Ovary (tissue), 7 donors: ENCODE measurements at regions not wholly inside any gene's neighbourhood (a gene's known extent, or its start where the extent isn't known, plus 50 kb on each side); places are given as distances from the start of the nearest gene placed in this dataset.
A peak's percentile ranks its signal among the peaks of the same experiment; 100 is the strongest.

Source experiments
- DNase-seq, 5 donors: peaks; one replicate each; pipeline ENCODE4 v3.0.0-alpha.2; 2019 to 2020
- H3K27ac ChIP-seq, 2 donors: fragments of 200-600 bp; one replicate each; pipeline versions ENCODE4 v1.5.1 to v1.8.0; 2019 to 2022
- H3K27me3 ChIP-seq: fragments of 200-600 bp; one replicate; pipeline ENCODE4 v1.8.0; 2022
- H3K36me3 ChIP-seq: fragments of 200-600 bp; sonication (generic); one replicate; pipeline ENCODE4 v1.5.1; 2019
- H3K4me1 ChIP-seq: one replicate; pipeline ENCODE4 v1.8.1; 2013; ENCODE audit warnings: mild to moderate bottlenecking, moderate library complexity; ENCODE audit not compliant: insufficient read depth
- H3K4me3 ChIP-seq: fragments of 200-600 bp; sonication (generic); one replicate; pipeline ENCODE4 v1.5.1; 2017
- H3K9me3 ChIP-seq, 2 donors: fragments of 200-600 bp in 1 of 2; sonication (generic) in 1 of 2; one replicate each; pipeline versions ENCODE4 v1.5.1 to v1.8.1; 2013 to 2019; ENCODE audit warnings: mild to moderate bottlenecking in 1 of 2, moderate library complexity in 1 of 2
- EP300 ChIP-seq: sonication (generic); formaldehyde crosslinking; IDR thresholded peaks from one replicate; pipeline ENCODE4 v1.6.1; 2017; ENCODE audit warnings: antibody characterized with exemption
- POLR2A ChIP-seq: fragments of 450-650 bp; IDR thresholded peaks from one replicate; pipeline ENCODE4 v1.6.1; 2017; ENCODE audit warnings: antibody characterized with exemption, mild to moderate bottlenecking, moderate library complexity
- WGBS, 3 donors: extraction: QIAGEN DNeasy Blood & Tissue Kit in 1 of 3; methylation state at CpG; one replicate each; pipeline versions ENCODE4 v1.1.5 to v1.1.7; 2013 to 2017; 5-methylcytosine and 5-hydroxymethylcytosine counted together
- intact Hi-C, 4 donors: fragments of 100-400 bp; cut with DNase I; formaldehyde crosslinking; loops; one replicate each; pipeline versions ENCODE4 v1.11.0 to v1.15.1; 2022 to 2023
- TF ChIP-seq, protein P1 (sequence below), 3 donors: fragments of 450-650 bp in 2 of 3; fragments of 200-600 bp in 1 of 3; IDR thresholded peaks; one replicate each; pipeline versions ENCODE4 v1.5.1 to v1.8.0; 2016 to 2022; ENCODE audit warnings: antibody characterized with exemption in 3 of 3, mild to moderate bottlenecking in 1 of 3
- donor health status: DM: no; HTN: no; CAD: no; lungs with moderate emphysema.
- donor health status: DM: no; HTN: no; CAD: no.
- donor health status: Bipolar disorder and iron deficiency.
- donor health status: DM: no; HTN: no; CAD: no.
- donor health status: DM: yes; HTN: yes; CAD: no.

DNA sequence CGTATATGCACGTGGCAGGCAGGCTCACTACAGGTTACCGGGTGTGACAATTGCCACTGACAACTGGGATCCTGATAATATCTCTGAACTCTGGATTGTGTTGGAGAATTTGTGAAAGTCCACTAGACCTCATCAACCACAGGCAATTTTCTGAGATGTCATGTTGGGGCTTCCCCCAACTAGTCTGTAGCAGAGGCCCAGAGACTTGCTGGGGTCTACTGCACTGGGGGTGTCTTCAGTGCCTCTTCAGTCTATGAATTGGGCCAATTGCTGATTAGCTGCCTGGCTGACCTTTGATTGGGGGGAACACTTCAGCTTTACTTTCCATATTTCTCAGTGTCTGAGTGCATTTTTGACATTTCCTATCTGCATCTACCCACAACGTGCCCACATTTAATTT lies 201.5 kb downstream of the MTX2 start:
- WGBS, 3 donors = 84 to 90% (median 87%) methylated on average over 4 of the region's 4 CpGs
- no peaks in the 10 kb centered on the region for H3K9me3 ChIP-seq
- H3K4me3 ChIP-seq = no peak overlapping the region
- H3K27ac ChIP-seq = no peak overlapping the region
- no peak for DNase-seq
- TF ChIP-seq, protein P1, sequence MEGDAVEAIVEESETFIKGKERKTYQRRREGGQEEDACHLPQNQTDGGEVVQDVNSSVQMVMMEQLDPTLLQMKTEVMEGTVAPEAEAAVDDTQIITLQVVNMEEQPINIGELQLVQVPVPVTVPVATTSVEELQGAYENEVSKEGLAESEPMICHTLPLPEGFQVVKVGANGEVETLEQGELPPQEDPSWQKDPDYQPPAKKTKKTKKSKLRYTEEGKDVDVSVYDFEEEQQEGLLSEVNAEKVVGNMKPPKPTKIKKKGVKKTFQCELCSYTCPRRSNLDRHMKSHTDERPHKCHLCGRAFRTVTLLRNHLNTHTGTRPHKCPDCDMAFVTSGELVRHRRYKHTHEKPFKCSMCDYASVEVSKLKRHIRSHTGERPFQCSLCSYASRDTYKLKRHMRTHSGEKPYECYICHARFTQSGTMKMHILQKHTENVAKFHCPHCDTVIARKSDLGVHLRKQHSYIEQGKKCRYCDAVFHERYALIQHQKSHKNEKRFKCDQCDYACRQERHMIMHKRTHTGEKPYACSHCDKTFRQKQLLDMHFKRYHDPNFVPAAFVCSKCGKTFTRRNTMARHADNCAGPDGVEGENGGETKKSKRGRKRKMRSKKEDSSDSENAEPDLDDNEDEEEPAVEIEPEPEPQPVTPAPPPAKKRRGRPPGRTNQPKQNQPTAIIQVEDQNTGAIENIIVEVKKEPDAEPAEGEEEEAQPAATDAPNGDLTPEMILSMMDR (IDR thresholded peaks at IDR 0.05) = no peak
- no peak for TF ChIP-seq POLR2A
- TF ChIP-seq EP300 = no peak
- no peaks in the 10 kb centered on the region for H3K27me3 ChIP-seq
- no peaks in the 10 kb centered on the region for H3K4me1 ChIP-seq
- intact Hi-C loops = no loop called here
- no peaks in the 10 kb centered on the region for H3K36me3 ChIP-seq

- DNase-seq = no peak
- 87 to 98% (median 89%) methylated on average over 2 of the region's 2 CpGs for WGBS, 3 donors
- Histone ChIP-seq H3K27me3 (no peaks in the 10 kb centered on the region), H3K27ac (no peak overlapping the region), H3K4me3 (no peak overlapping the region), H3K9me3 (no peaks in the 10 kb centered on the region), H3K36me3 (no peaks in the 10 kb centered on the region), H3K4me1 (no peaks in the 10 kb centered on the region)
- intact Hi-C loops = no loop called here
- no peak for TF ChIP-seq EP300
- no peak for TF ChIP-seq POLR2A
- TF ChIP-seq, protein P1 (IDR thresholded peaks at IDR 0.05) = no peak
Observed at GRCh38 chr2:176471949-176472348, 202.7 kb downstream of the MTX2 start.

DNA sequence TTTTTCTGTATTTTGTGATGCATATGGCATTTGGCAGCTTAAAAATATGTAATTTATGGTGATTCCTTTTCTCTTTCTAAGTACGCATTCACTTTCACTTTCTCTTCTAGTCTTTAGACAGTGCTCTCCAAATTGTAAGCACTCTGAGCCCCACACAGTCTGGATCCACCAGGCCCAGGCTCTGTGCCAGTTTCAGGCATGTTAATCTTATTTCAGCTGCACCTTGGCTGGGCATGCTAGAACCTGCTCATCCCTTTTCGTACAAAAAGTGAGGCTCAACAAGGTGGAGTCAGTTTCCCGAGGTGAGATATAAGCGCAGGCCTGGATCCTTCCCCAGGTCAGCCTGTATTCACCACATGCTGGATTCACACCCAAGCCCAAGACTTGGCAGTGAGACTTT lies 203.9 kb downstream of the MTX2 start:
- no peaks in the 10 kb centered on the region for H3K36me3 ChIP-seq
- H3K4me1 ChIP-seq = no peaks in the 10 kb centered on the region
- intact Hi-C loops = no loop called here
- no peaks in the 10 kb centered on the region for H3K27me3 ChIP-seq
- peak; percentile 39 to 67 (median 54) for DNase-seq
- 24 to 28% (median 25%) methylated on average over 4 of the region's 4 CpGs for WGBS, 3 donors
- no peak overlapping the region for H3K27ac ChIP-seq
- H3K9me3 ChIP-seq = no peaks in the 10 kb centered on the region
- H3K4me3 ChIP-seq = peak overlapping the region; percentile 4
- TF ChIP-seq POLR2A = no peak
- TF ChIP-seq, protein P1 (IDR thresholded peaks at IDR 0.05) = no peak

DNA sequence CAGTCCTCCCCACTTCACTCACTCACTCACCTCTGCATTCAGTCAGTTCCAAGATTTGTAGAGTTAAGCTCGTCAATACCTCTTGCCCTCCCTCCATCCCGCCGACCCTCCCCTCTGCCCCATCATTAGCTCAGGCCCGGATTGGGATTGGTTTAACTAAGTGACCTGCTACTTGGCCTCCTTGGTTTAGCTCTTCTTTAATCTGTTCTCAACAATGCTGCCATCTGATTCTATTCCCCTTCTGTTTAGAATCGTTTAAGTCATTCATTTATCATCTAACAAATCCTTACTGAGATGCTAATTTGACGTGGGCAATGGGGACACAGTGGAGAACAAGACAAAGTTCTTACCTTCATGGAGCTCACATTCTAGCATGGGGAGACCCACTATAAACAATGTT lies 204.6 kb downstream of the MTX2 start:
- intact Hi-C loops = no loop called here
- Histone ChIP-seq H3K36me3 (no peaks in the 10 kb centered on the region), H3K4me3 (no peak overlapping the region), H3K27ac (no peak overlapping the region), H3K9me3 (no peaks in the 10 kb centered on the region), H3K4me1 (no peaks in the 10 kb centered on the region), H3K27me3 (no peaks in the 10 kb centered on the region)
- DNase-seq = no peak
- TF ChIP-seq EP300 = no peak
- 90 to 92% (median 91%) methylated on average over 6 of the region's 6 CpGs for WGBS, 3 donors

GRCh38 chr2:176477336-176477735 lies 208.1 kb downstream of the MTX2 start:
- no peak overlapping the region for H3K4me3 ChIP-seq
- intact Hi-C loops = no loop called here

More at GRCh38 chr2:176477336-176477735, 208.1 kb downstream of the MTX2 start:
- Histone ChIP-seq H3K4me1 (no peaks in the 10 kb centered on the region), H3K9me3 (no peaks in the 10 kb centered on the region), H3K27ac (no peak overlapping the region), H3K36me3 (no peaks in the 10 kb centered on the region), H3K27me3 (no peaks in the 10 kb centered on the region)
- TF ChIP-seq EP300 (no peak), POLR2A (no peak)
- TF ChIP-seq, protein P1 (IDR thresholded peaks at IDR 0.05) = no peak
- 100% methylated on average over 1 of the region's 1 CpG for WGBS, 3 donors
- DNase-seq = no peak
